B cell (primary cell): ENCODE measurements at regions not wholly inside any gene's neighbourhood (a gene's known extent, or its start where the extent isn't known, plus 50 kb on each side); places are given as distances from the start of the nearest gene placed in this dataset.
"Not testable (repeated sequence)": the region's sequence is repeated elsewhere in the genome, so short reads cannot be mapped to it uniquely, and the experiment has no call there.

Source experiments
- ATAC-seq: fragments of 200-7000 bp; cut with Tn5 transposase; one replicate; pipeline ENCODE4 v1.10.0; 2021; ENCODE audit warnings: low read depth, mild to moderate bottlenecking, moderate number of reproducible peaks, moderate library complexity
- CTCF ChIA-PET: fragments of 350-600 bp; sonication (Branson Sonifier 250); formaldehyde crosslinking; loops from one replicate; lab custom pipeline; 2021; ENCODE audit warnings: antibody characterized with exemption, inconsistent platforms; lab: Charles Lee
- POLR2A ChIA-PET: fragments of 350-600 bp; sonication (Branson Sonifier 250); formaldehyde crosslinking; loops from one replicate; lab custom pipeline; 2021; ENCODE audit warnings: antibody characterized with exemption; lab: Charles Lee
- DNase-seq: peaks from one replicate; pipeline ENCODE4 v3.0.0; 2013
- H2AFZ ChIP-seq: 2 replicates; pipeline ENCODE4 v1.6.1; 2012; ENCODE audit warnings: mild to moderate bottlenecking, low read depth, low read length; ENCODE audit not compliant: insufficient read depth, poor library complexity, severe bottlenecking
- H3K27ac ChIP-seq, 2 donors: 1 replicate in 1 of 2; 2 replicates in 1 of 2; pipeline ENCODE4 v1.5.1; 2012 to 2013; ENCODE audit warnings: low read length in 2 of 2, mild to moderate bottlenecking in 2 of 2, moderate library complexity in 1 of 2
- H3K27me3 ChIP-seq, 4 experiments: fragments of 200-600 bp in 1 of 4; sonication (generic) in 1 of 4; replicated peaks in 1 of 4; 1 replicate in 2 of 4; 2 replicates in 2 of 4; pipeline versions ENCODE4 v1.6.1 to v1.7.0; 2013 to 2016; ENCODE audit warnings: low read length in 3 of 4, mild to moderate bottlenecking in 2 of 4, mixed read lengths in 1 of 4, moderate library complexity in 1 of 4; ENCODE audit not compliant: insufficient read depth in 4 of 4, control insufficient read depth in 3 of 4; ENCODE audit errors: control extremely low read depth in 1 of 4
- H3K36me3 ChIP-seq, 2 experiments: replicated peaks in 1 of 2; 1 replicate in 1 of 2; 2 replicates in 1 of 2; pipeline versions ENCODE4 v1.6.1 to v1.7.1; 2013; ENCODE audit warnings: low read length in 1 of 2; ENCODE audit not compliant: insufficient read depth in 2 of 2, control insufficient read depth in 1 of 2; ENCODE audit errors: control extremely low read depth in 1 of 2, extremely low read depth in 1 of 2
- H3K4me1 ChIP-seq, 2 donors: fragments of 200-600 bp in 1 of 2; sonication (generic) in 1 of 2; 1 replicate in 1 of 2; 2 replicates in 1 of 2; pipeline versions ENCODE4 v1.5.1 to v1.6.1; 2013 to 2017; ENCODE audit warnings: low read length in 2 of 2; ENCODE audit not compliant: control insufficient read depth in 2 of 2, insufficient read depth in 2 of 2
- H3K4me2 ChIP-seq: replicated peaks from 2 replicates; pipeline ENCODE3; 2012; ENCODE audit warnings: mild to moderate bottlenecking, low read depth, low read length; ENCODE audit not compliant: poor library complexity, severe bottlenecking
- H3K4me3 ChIP-seq, 5 experiments: fragments of 200-600 bp in 1 of 5; sonication (generic) in 1 of 5; 1 replicate in 3 of 5; 2 replicates in 2 of 5; pipeline versions ENCODE4 v1.5.1 to v1.7.0; 2011 to 2016; ENCODE audit warnings: low read length in 4 of 5, mild to moderate bottlenecking in 4 of 5, low read depth in 2 of 5, control low read depth in 1 of 5, moderate library complexity in 1 of 5; ENCODE audit not compliant: insufficient read depth in 1 of 5; ENCODE audit errors: control extremely low read depth in 1 of 5, extremely low read depth in 1 of 5
- H3K79me2 ChIP-seq: fragments of 200-600 bp; sonication (generic); one replicate; pipeline ENCODE4 v1.6.0; 2016; ENCODE audit warnings: low read length; ENCODE audit not compliant: control insufficient read depth, insufficient read depth
- H3K9ac ChIP-seq: fragments of 200-600 bp; sonication (generic); 2 replicates; pipeline ENCODE4 v1.6.1; 2017; ENCODE audit warnings: mild to moderate bottlenecking, low read length, moderate library complexity
- H3K9me3 ChIP-seq, 3 donors: one replicate each; pipeline versions ENCODE4 v1.6.1 to v1.7.1; 2013; ENCODE audit warnings: low read length in 2 of 3; ENCODE audit not compliant: control insufficient read depth in 2 of 3, insufficient read depth in 1 of 3; ENCODE audit errors: control extremely low read depth in 1 of 3
- H4K20me1 ChIP-seq: 2 replicates; pipeline ENCODE4 v1.6.0; 2012; ENCODE audit warnings: mild to moderate bottlenecking, low read length; ENCODE audit not compliant: insufficient read depth, control insufficient read depth, poor library complexity, severe bottlenecking
- H3K27ac Mint-ChIP-seq: one replicate; pipeline ENCODE4 v1.8.0; 2021; ENCODE audit warnings: mixed read lengths
- H3K27me3 Mint-ChIP-seq: one replicate; pipeline ENCODE4 v1.8.0; 2021; ENCODE audit warnings: mixed read lengths
- H3K4me1 Mint-ChIP-seq: one replicate; pipeline ENCODE4 v1.8.0; 2021; ENCODE audit warnings: mixed read lengths
- H3K4me3 Mint-ChIP-seq: one replicate; pipeline ENCODE4 v1.8.0; 2021; ENCODE audit warnings: mixed read lengths
- H3K9me3 Mint-ChIP-seq: one replicate; pipeline ENCODE4 v1.8.0; 2022; ENCODE audit warnings: mixed read lengths; ENCODE audit not compliant: insufficient read depth
- CTCF ChIP-seq: fragments of 200-600 bp; IDR thresholded peaks from one replicate; pipeline ENCODE4 v1.8.0; 2022; ENCODE audit warnings: antibody characterized with exemption, mild to moderate bottlenecking
- EZH2 ChIP-seq: IDR thresholded peaks from 2 replicates; pipeline ENCODE4 v1.6.1; 2012; ENCODE audit warnings: borderline replicate concordance, low read depth, mild to moderate bottlenecking, moderate library complexity, low read length; ENCODE audit not compliant: insufficient read depth, poor library complexity, severe bottlenecking
- WGBS: methylation state at CpG from one replicate; pipeline ENCODE4 v1.1.5; 2013; ENCODE audit warnings: missing lambda C conversion rate; ENCODE audit not compliant: insufficient coverage; 5-methylcytosine and 5-hydroxymethylcytosine counted together
- intact Hi-C: fragments of 100-400 bp; cut with micrococcal nuclease; formaldehyde crosslinking; loops from one replicate; pipeline ENCODE4 v1.10.0; 2022

GRCh38 chr7:49660976-49661375, 112.5 kb upstream of the VWC2 start:
- no peaks in the 10 kb centered on the region for H3K27me3 ChIP-seq
- no peaks in the 10 kb centered on the region for H3K4me1 Mint-ChIP-seq
- no peak overlapping the region for H3K27ac Mint-ChIP-seq
- WGBS, result 80% methylated on average over 2 of the region's 14 CpGs
- POLR2A ChIA-PET, result no interaction called here
- H2AFZ ChIP-seq, result no peak overlapping the region
- no peak overlapping the region for H3K27ac ChIP-seq
- H3K27me3 Mint-ChIP-seq, result no peaks in the 10 kb centered on the region
- TF ChIP-seq EZH2, result no peak
- TF ChIP-seq CTCF, result no peak
- H3K4me3 Mint-ChIP-seq, result no peak overlapping the region
- H3K9me3 Mint-ChIP-seq, result no peaks in the 10 kb centered on the region
- H3K4me2 ChIP-seq, result no peak overlapping the region
- CTCF ChIA-PET, result no interaction called here
- intact Hi-C loops, result no loop called here
- no peaks in the 10 kb centered on the region for H3K36me3 ChIP-seq
- no peaks in the 10 kb centered on the region for H3K9me3 ChIP-seq
- no peak overlapping the region for H3K4me3 ChIP-seq
- H3K9ac ChIP-seq, result no peak overlapping the region
- ATAC-seq, result no peak
- H4K20me1 ChIP-seq, result no peaks in the 10 kb centered on the region
- no peaks in the 10 kb centered on the region for H3K4me1 ChIP-seq
- no peak for DNase-seq
- no peaks in the 10 kb centered on the region for H3K79me2 ChIP-seq

GRCh38 chr7:49665963-49666362, 107.5 kb upstream of the VWC2 start:
- DNase-seq, H2AFZ ChIP-seq, H3K4me3 Mint-ChIP-seq, H3K27me3 ChIP-seq, H3K9me3 Mint-ChIP-seq, H3K79me2 ChIP-seq, H3K27ac Mint-ChIP-seq, H3K36me3 ChIP-seq, ATAC-seq, H3K9ac ChIP-seq, H3K27me3 Mint-ChIP-seq, intact Hi-C loops, H4K20me1 ChIP-seq, H3K4me2 ChIP-seq, H3K4me1 ChIP-seq, H3K4me3 ChIP-seq, POLR2A ChIA-PET, H3K4me1 Mint-ChIP-seq, H3K27ac ChIP-seq, H3K9me3 ChIP-seq, CTCF ChIA-PET: not testable (repeated sequence)
- 80% methylated on average over 3 of the region's 10 CpGs for whole genome bisulfite sequencing
